Cerebellar nuclear complex (tissue), 1 donor: ENCODE measurements at regions not wholly inside any gene's neighbourhood (a gene's known extent, or its start where the extent isn't known, plus 50 kb on each side); places are given as distances from the start of the nearest gene placed in this dataset.

ENCODE experiments used
- DNase-seq, 2 experiments: peaks; one replicate each; lab custom pipeline; 2025; lab: John Stamatoyannopoulos, UW

DNA sequence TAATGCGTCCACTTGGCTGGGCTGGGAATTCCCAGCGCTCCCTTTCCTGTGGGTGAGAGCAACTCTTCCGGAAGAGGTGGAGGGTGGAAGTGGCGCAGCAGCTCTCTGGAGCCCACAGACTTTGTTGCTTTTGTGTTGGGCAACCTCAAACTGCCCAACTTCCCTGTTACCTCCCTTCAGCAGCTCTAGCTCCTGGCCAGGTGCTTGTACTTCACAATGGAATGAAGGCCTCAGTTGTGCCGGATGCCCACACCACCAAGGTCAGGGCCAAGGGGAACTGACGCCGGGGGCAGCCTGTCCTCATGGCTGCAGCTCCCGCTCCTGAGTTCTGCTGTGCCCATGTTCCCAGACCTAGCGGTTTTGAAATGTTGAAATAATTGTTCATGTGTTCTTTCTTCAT is 322.9 kb downstream of the GALR1 start:
- DNase-seq = no peak

GRCh38 chr18:77573571-77573970 is 323.9 kb downstream of the GALR1 start:
- DNase-seq = no peak

DNA sequence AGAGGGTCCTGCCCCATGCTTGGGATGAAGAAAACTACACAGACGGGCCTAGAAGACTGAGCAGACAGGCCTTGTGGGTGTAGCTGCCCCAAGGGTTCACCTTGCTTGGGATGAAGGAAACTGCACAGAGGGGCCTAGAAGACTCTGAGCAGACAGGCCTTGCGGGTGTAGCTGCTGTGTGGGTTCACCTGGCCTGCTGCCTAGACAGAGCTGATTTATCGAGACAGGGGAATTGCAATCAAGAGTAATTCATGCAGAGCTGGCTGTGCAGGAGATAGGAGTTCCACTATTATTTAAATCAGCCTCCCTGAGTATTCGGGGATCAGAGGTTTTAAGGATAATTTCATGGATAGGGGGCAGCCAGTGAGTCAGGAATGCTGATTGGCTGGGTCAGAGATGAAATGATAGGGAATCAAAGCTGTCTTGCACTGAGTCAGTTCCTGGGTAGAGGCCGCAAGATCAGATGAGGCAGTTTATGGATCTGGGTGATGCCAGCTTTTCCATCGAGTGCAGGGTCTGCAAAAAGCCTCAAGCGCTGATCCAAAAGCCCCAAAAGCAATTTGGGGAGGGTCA is 341.4 kb downstream of the GALR1 start:
- DNase-seq = no peak

DNA sequence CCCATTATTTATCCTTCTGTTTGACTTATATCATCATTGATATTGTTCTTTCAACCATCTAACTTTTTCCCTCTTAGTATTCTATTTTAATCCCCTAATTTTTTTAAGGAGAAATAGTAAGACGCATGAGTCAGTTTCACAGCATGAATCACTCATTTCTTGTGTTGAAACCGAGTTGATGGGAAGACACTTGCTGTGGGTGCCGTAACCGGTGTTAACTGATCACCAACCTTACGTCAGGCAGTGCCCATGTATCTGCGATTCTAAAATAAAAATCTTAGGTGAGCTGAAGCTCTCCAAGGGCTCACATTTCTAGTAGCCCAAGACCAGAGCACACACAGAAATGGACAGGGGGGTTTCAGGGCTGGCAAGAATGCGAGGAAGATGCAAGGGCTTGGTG is 348.1 kb downstream of the GALR1 start:
- no peak for DNase-seq

- no peak for DNase-seq
These were observed 351.0 kb downstream of the GALR1 start for GRCh38 chr18:77600674-77601073.

- no peak for DNase-seq
These were observed 351.9 kb downstream of the GALR1 start for GRCh38 chr18:77601567-77601966.

DNA sequence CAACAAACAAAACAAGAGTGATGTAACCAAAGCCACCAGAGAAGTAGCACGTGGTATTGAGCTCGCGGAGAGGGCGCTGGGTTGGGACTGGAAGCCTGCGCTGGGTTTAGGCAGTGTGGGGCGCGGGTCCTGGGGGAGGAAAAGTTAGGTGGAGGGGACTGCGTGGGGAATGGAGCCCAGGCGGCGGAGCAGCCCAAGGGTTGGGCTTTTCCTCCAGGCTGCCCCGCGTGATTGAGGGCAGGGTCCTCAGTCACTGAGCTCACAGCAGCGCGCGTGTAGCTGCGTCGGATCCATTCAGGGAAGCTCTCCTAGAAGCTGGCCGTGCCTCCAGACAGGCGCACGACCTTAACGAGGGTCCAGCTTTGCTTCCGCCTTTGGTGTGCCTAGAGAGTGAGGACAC is 357.4 kb downstream of the GALR1 start:
- DNase-seq = no peak

GRCh38 chr18:77608807-77609206 is 359.2 kb downstream of the GALR1 start:
- DNase-seq = no peak

GRCh38 chr18:77617694-77618093 is 368.0 kb downstream of the GALR1 start:
- no peak for DNase-seq

DNA sequence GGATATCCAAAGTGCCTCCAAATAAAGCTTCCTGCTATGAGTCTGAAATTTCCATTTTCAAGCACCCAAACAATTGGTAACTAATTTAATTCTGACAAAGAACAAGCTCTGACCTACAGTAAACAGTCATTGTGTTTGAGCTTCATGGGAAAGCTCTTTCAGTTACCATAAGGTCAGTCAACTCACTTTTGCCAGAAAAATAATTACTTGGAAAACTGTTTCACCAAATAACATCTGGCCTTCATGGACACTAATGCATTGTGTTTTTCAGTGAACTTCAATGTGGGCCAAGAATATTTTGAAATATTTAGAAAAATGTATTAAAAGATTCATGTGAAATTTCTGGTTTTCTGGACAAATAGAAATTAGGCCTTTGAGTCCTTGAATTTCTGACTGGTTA is 369.9 kb downstream of the GALR1 start:
- DNase-seq = no peak

GRCh38 chr18:77622009-77622692 is 372.5 kb downstream of the GALR1 start:
- no peak for DNase-seq

DNA sequence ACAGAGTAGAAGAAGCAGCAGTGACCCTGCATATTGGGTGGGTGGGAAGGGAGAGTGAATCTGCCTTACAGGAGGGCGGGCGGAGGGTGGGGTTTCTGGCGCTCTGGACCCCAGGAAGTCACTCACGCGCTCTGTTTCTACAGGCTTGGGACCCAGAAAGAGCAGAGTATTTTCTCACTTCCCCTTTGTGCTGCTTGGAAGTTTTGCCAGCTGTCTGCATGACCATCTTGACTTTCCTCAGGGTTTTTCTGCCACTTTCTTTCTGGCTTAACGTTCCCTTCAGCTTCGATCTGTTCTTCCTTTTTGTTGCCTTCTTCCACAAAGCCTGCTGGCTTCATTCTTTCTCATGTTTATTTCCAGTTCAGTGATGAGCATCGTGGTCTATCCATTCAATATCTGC is 383.1 kb downstream of the GALR1 start:
- DNase-seq = no peak

- no peak for DNase-seq
These were observed 384.8 kb downstream of the GALR1 start for GRCh38 chr18:77634494-77634893.

DNA sequence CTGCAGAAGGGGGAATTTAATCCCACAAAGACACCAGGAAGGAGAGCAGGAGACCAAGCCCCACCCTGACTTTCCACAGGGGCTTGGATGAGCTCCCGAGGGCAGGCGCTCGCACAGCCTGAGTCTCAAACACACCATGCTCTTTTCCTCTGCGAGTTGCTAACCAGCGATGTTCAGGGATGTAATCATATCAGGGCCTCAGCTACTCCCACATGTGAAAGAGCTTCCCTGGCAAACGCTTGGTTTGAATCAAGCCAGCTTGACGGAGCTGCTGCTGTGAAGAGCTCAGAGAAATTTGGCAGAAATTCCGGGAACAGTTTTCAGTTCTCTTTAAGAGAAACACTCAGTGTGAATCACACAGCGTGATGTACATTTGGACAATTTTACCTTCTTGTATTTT is 385.8 kb downstream of the GALR1 start:
- no peak for DNase-seq

- no peak for DNase-seq
These were observed 386.2 kb downstream of the GALR1 start for GRCh38 chr18:77635858-77636257.

- DNase-seq = no peak
These were observed 395.7 kb downstream of the GALR1 start for GRCh38 chr18:77645170-77645872.

DNA sequence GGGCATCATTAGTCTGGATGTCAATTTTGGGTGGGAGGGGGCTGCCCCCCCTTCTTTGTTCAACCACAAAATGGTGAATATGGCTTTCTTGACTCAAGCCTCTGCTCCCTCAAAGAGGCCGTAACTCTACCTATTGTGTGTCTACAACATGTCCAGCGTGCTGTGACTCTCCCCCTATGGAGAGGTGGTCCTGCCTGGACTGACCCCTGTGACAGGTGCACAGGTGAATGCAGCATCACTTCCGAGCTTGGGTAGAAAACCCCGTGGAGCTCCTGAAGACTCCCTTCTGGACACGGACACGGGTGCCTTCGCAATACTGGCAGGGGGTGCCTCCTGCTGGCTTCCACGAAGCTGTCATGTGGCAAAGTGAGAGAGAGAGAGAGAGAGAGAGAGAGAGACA is 397.8 kb downstream of the GALR1 start:
- no peak for DNase-seq

- no peak for DNase-seq
These were observed 398.8 kb downstream of the GALR1 start for GRCh38 chr18:77648411-77648810.

DNA sequence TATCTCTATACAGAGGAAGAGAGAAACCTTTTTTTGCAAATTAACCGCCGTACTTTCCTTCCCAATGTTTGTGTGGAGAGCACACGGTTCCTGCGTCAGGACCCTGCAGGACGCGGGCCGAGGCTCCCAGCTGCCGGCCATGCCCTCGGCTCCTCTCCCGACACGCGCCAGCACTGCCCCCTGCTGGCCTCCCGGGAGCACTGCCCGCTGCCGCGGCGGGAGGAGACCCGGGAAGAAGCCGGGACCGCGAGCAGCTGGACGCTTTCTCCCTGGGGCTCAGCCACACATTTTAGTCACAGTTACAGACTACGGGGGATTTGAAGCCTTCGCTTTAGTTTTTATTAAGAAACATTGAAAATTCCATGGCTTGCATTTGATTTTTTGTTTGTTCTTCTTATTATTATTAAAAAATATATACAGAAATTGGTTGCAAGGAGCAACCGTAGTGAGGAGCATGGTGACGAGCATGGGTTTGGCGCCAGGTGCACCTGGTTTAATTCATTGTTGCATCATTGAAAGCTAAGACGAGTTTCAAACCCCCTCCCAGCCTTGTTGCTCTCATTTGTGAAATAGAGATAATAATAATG is 401.2 kb downstream of the GALR1 start:
- DNase-seq = peak in 1 of 2 experiments; percentile 5

GRCh38 chr18:77651441-77651840 is 401.8 kb downstream of the GALR1 start:
- DNase-seq = no peak

DNA sequence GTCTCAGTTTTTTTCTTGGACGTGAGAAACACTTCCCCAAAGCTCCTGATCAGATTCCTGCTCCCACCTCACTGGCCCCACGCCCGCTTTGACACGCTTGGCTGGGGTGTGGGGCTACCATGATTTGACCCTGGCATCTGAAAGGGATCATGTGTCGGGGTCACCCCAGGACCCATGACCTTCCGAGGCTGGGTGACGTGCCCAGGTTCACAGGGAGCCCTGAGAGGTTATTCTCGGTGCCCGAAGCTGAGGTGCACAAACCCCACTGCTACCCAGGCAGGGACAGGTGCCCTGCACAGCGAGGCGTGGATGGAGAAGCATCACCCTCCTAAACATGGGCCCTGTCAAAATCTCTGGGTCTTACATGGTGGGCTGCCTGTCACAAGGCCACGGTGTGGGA is 404.1 kb downstream of the GALR1 start:
- no peak for DNase-seq

GRCh38 chr18:77654302-77654701 is 404.7 kb downstream of the GALR1 start:
- DNase-seq = no peak

GRCh38 chr18:77657651-77658298 is 408.1 kb downstream of the GALR1 start:
- DNase-seq = no peak
